Muscle of arm (tissue), 1 donor: ENCODE measurements at regions not wholly inside any gene's neighbourhood (a gene's known extent, or its start where the extent isn't known, plus 50 kb on each side); places are given as distances from the start of the nearest gene placed in this dataset.
"Not testable (repeated sequence)": the region's sequence is repeated elsewhere in the genome, so short reads cannot be mapped to it uniquely, and the experiment has no call there.

Experiments
- DNase-seq: peaks from one replicate; pipeline ENCODE4 v3.0.0-alpha.2; 2013

- not testable (repeated sequence) for DNase-seq
These were observed 346.7 kb downstream of the OR4F29 start for GRCh38 chr1:104776-105175.

GRCh38 chr1:99481-99880 lies 352.0 kb downstream of the OR4F29 start:
- not testable (repeated sequence) for DNase-seq

- DNase-seq = not testable (repeated sequence)
These were observed 352.7 kb downstream of the OR4F29 start for GRCh38 chr1:98811-99210.

GRCh38 chr1:91279-91678 lies 360.2 kb downstream of the OR4F29 start:
- not testable (repeated sequence) for DNase-seq

- DNase-seq = not testable (repeated sequence)
These were observed 363.4 kb downstream of the OR4F29 start for GRCh38 chr1:88110-88509.

GRCh38 chr1:79152-79551 lies 372.3 kb downstream of the OR4F29 start:
- DNase-seq = not testable (repeated sequence)

- not testable (repeated sequence) for DNase-seq
These were observed 386.4 kb downstream of the OR4F29 start, which contains the start of gene OR4F5 for GRCh38 chr1:65119-65518. OR4F5 (plus strand) TSS chr1:65419.

- DNase-seq = not testable (repeated sequence)
These were observed 395.4 kb downstream of the OR4F29 start for GRCh38 chr1:56014-56531.

- not testable (repeated sequence) for DNase-seq
These were observed 398.3 kb downstream of the OR4F29 start for GRCh38 chr1:53182-53581.

- DNase-seq = not testable (repeated sequence)
These were observed 409.5 kb downstream of the OR4F29 start for GRCh38 chr1:41965-42466.

- DNase-seq = not testable (repeated sequence)
These were observed 410.3 kb downstream of the OR4F29 start for GRCh38 chr1:41197-41596.

GRCh38 chr1:29183-29582 lies 422.3 kb downstream of the OR4F29 start:
- not testable (repeated sequence) for DNase-seq

- DNase-seq = not testable (repeated sequence)
These were observed 434.2 kb downstream of the OR4F29 start for GRCh38 chr1:17298-17697.

- DNase-seq = not testable (repeated sequence)
These were observed 435.5 kb downstream of the OR4F29 start for GRCh38 chr1:16025-16424.

- not testable (repeated sequence) for DNase-seq
These were observed 441.3 kb downstream of the OR4F29 start for GRCh38 chr1:9941-10717.
